Common myeloid progenitor, CD34-positive (primary cell): ENCODE measurements at regions not wholly inside any gene's neighbourhood (a gene's known extent, or its start where the extent isn't known, plus 50 kb on each side); places are given as distances from the start of the nearest gene placed in this dataset.

Experiments
- CTCF ChIA-PET: fragments of 350-600 bp; sonication (Branson Sonifier 250); formaldehyde crosslinking; loops from one replicate; lab custom pipeline; 2021; ENCODE audit warnings: antibody characterized with exemption; lab: Charles Lee
- POLR2A ChIA-PET: fragments of 350-600 bp; sonication (Branson Sonifier 250); formaldehyde crosslinking; loops from one replicate; lab custom pipeline; 2021; ENCODE audit warnings: antibody characterized with exemption; lab: Charles Lee
- DNase-seq, 3 donors: peaks; one replicate each; pipeline versions ENCODE4 v3.0.0 to v3.0.0-alpha.2; 2013
- H3K27ac ChIP-seq, 2 experiments: 1 replicate in 1 of 2; 2 replicates in 1 of 2; pipeline ENCODE4 v1.7.0; 2013; ENCODE audit warnings: inconsistent platforms in 2 of 2, low read length in 2 of 2, mild to moderate bottlenecking in 2 of 2, low read depth in 1 of 2, moderate library complexity in 1 of 2; ENCODE audit not compliant: severe bottlenecking in 2 of 2, insufficient read depth in 1 of 2, poor library complexity in 1 of 2
- H3K27me3 ChIP-seq, 5 experiments: replicated peaks in 2 of 5; 1 replicate in 3 of 5; 2 replicates in 2 of 5; pipeline versions ENCODE4 v1.6.1 to v1.7.0; 2013; ENCODE audit warnings: low read length in 4 of 5, mild to moderate bottlenecking in 2 of 5, moderate library complexity in 2 of 5, inconsistent platforms in 1 of 5; ENCODE audit not compliant: insufficient read depth in 5 of 5, control insufficient read depth in 4 of 5
- H3K36me3 ChIP-seq, 4 experiments: 1 replicate in 2 of 4; 2 replicates in 2 of 4; pipeline versions ENCODE4 v1.6.1 to v1.7.0; 2013; ENCODE audit warnings: low read length in 3 of 4, control low read depth in 1 of 4, mild to moderate bottlenecking in 1 of 4; ENCODE audit not compliant: control insufficient read depth in 4 of 4, insufficient read depth in 4 of 4
- H3K4me1 ChIP-seq, 4 experiments: 1 replicate in 3 of 4; 2 replicates in 1 of 4; pipeline versions ENCODE4 v1.6.1 to v1.7.1; 2013; ENCODE audit warnings: low read length in 3 of 4, mild to moderate bottlenecking in 3 of 4, control low read depth in 1 of 4, inconsistent platforms in 1 of 4, moderate library complexity in 1 of 4; ENCODE audit not compliant: control insufficient read depth in 4 of 4, insufficient read depth in 4 of 4; ENCODE audit errors: control extremely low read depth in 1 of 4
- H3K4me3 ChIP-seq, 7 experiments: 1 replicate in 4 of 7; 2 replicates in 3 of 7; pipeline versions ENCODE4 v1.5.1 to v1.7.0; 2013; ENCODE audit warnings: mild to moderate bottlenecking in 7 of 7, low read length in 6 of 7, moderate library complexity in 6 of 7, inconsistent platforms in 2 of 7, low read depth in 2 of 7, control low read depth in 1 of 7; ENCODE audit not compliant: insufficient read depth in 4 of 7, control insufficient read depth in 1 of 7; ENCODE audit errors: extremely low read depth in 1 of 7
- H3K9me3 ChIP-seq, 5 experiments: 1 replicate in 4 of 5; 2 replicates in 1 of 5; pipeline versions ENCODE4 v1.6.1 to v1.7.1; 2013; ENCODE audit warnings: low read length in 4 of 5, mild to moderate bottlenecking in 2 of 5, inconsistent platforms in 1 of 5, low read depth in 1 of 5, moderate library complexity in 1 of 5; ENCODE audit not compliant: control insufficient read depth in 4 of 5, insufficient read depth in 2 of 5; ENCODE audit errors: control extremely low read depth in 1 of 5
- whole genome bisulfite sequencing: methylation state at CpG from one replicate; pipeline ENCODE4 v1.1.5; 2013; ENCODE audit not compliant: insufficient coverage; 5-methylcytosine and 5-hydroxymethylcytosine counted together

DNA sequence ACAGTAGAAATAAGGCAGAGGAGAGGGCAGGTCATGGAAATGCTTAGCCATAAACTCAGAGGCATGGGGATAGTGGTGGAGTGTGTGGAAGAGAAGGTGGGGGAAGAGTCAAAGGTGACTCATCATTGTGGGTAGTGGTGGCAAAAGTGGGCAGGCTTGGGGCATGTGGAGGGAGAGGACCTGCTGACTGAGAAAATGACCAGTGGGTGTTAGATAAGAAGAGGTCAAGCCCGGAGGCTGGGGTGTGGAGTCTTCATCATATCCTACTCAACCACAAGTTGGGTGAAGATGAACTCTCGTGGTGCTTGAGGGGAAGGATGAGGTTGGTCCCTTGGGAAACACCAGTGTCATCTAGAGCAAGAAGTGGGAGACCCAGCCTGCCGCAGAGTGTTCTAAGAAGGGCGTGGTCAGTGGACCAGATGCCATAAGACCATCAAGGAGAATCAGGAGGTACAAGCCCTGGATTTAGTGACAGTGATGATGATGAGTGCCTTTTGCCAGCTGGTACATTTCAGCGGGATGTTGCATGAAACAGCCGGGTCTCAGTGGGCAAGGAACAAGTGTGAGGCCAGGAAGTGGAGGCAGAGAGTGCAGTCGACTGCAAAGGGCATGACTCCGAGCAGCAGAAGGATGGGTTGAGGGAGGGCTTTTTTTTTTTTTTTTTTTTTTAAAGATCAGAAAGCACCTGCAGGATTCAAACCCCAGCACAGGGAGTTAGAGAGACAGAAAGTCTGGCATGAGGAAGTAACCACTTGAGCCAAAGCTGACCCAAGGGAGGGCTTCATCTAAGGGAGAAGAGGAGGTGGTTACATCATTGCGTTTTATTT lies 122.6 kb upstream of the SPRED2 start:
- H3K9me3 ChIP-seq = no peaks in the 10 kb centered on the region
- H3K36me3 ChIP-seq = no peaks in the 10 kb centered on the region
- H3K4me3 ChIP-seq = no peak overlapping the region
- no peaks in the 10 kb centered on the region for H3K4me1 ChIP-seq
- no peak overlapping the region for H3K27ac ChIP-seq
- CTCF ChIA-PET = interaction anchor here (0.6 to 3.7 kb wide), 6 partner anchors 11 to 297 kb away, joined by 3 to 15 read pairs (median 8); no protein-coding TSS in a partner anchor
- POLR2A ChIA-PET = interaction anchor here (0.6 kb wide), 1 partner anchor 211 kb away, joined by 4 read pairs; no protein-coding TSS in a partner anchor
- DNase-seq = peak in 1 of 3 donors; percentile 24
- H3K27me3 ChIP-seq = no peaks in the 10 kb centered on the region
- whole genome bisulfite sequencing = 80% methylated on average over 8 of the region's 9 CpGs

GRCh38 chr2:65553504-65554074 lies 121.2 kb upstream of the SPRED2 start:
- no peaks in the 10 kb centered on the region for H3K36me3 ChIP-seq
- ChIA-PET CTCF (interaction anchor here (0.6 to 3.7 kb wide), 5 partner anchors 20 to 295 kb away, joined by 3 to 15 read pairs (median 8); no protein-coding TSS in a partner anchor), POLR2A (no interaction called here)
- no peaks in the 10 kb centered on the region for H3K27me3 ChIP-seq
- 70% methylated on average over 4 of the region's 10 CpGs for WGBS
- no peaks in the 10 kb centered on the region for H3K9me3 ChIP-seq
- H3K4me3 ChIP-seq = no peak overlapping the region
- no peaks in the 10 kb centered on the region for H3K4me1 ChIP-seq
- DNase-seq = no peak
- H3K27ac ChIP-seq = no peak overlapping the region

DNA sequence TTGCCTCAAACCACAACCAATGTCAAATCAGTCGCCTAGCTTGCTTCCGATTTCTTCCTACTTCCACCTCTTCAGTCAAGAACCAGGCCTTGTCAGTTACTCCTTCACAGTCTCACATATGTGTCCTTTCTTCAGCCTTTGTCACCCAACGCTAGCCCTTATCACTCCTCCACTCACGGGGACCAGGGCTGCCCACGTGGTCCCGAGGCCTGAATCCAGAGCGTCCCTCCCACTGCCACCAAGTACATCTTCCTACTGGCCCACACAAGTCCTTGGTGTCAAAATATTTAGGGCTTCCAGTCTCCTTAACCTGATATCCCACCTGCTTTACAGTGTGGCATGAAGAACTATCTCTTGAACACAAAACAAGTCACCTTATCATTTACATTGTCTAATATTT lies 119.1 kb upstream of the SPRED2 start:
- DNase-seq = no peak
- ChIA-PET CTCF (interaction anchor here (3.7 kb wide), 1 partner anchor 286 kb away, joined by 15 read pairs; no protein-coding TSS in a partner anchor), POLR2A (no interaction called here)
- no peaks in the 10 kb centered on the region for H3K27me3 ChIP-seq
- H3K9me3 ChIP-seq = no peaks in the 10 kb centered on the region
- H3K4me1 ChIP-seq = no peaks in the 10 kb centered on the region
- H3K27ac ChIP-seq = no peak overlapping the region
- 93% methylated on average over 7 of the region's 7 CpGs for whole genome bisulfite sequencing
- no peak overlapping the region for H3K4me3 ChIP-seq
- no peaks in the 10 kb centered on the region for H3K36me3 ChIP-seq

DNA sequence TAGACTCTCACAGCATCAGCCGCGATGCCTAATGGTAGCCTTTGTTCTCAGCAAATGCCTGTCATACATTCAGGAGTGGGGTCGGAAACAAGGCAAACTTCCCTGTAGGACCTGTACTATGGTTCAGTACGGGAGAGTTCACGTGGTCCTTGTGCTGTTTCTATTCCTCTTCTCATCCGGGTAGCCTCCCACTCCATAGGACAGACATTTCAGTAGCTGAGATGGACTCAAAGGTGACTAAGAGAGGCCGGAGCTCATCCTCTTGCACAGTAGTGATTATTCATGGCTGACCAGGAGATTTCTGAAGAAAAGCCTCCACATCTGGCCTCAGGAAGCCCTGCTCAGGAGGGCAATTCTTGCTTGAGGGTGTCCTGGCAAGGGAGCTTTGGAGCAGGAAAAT lies 117.8 kb upstream of the SPRED2 start:
- DNase-seq = no peak
- 74% methylated on average over 7 of the region's 7 CpGs for WGBS

GRCh38 chr2:65549631-65550030 lies 117.2 kb upstream of the SPRED2 start:
- H3K4me3 ChIP-seq = no peak overlapping the region
- H3K36me3 ChIP-seq = no peaks in the 10 kb centered on the region
- H3K9me3 ChIP-seq = no peaks in the 10 kb centered on the region
- DNase-seq = no peak
- no peak overlapping the region for H3K27ac ChIP-seq
- H3K27me3 ChIP-seq = no peaks in the 10 kb centered on the region
- ChIA-PET POLR2A (no interaction called here), CTCF (interaction anchor here (1.0 to 1.6 kb wide), 3 partner anchors 10 to 286 kb away, joined by 3 to 4 read pairs (median 4); no protein-coding TSS in a partner anchor)
- 100% methylated on average over 3 of the region's 4 CpGs for WGBS
- peaks cover 0 to 2% (median 0%) of the 10 kb centered on the region in 4 experiments for H3K4me1 ChIP-seq

More for the DNA sequence above, 117.8 kb upstream of the SPRED2 start:
- ChIA-PET POLR2A (no interaction called here), CTCF (interaction anchor here (0.9 to 1.6 kb wide), 4 partner anchors 11 to 287 kb away, joined by 3 to 6 read pairs (median 4); no protein-coding TSS in a partner anchor)
- Histone ChIP-seq H3K27me3 (no peaks in the 10 kb centered on the region), H3K27ac (no peak overlapping the region), H3K9me3 (no peaks in the 10 kb centered on the region), H3K4me1 (peaks cover 0 to 2% (median 0%) of the 10 kb centered on the region in 4 experiments), H3K4me3 (no peak overlapping the region), H3K36me3 (no peaks in the 10 kb centered on the region)

GRCh38 chr2:65549257-65549627 lies 116.8 kb upstream of the SPRED2 start:
- Histone ChIP-seq H3K4me1 (peaks cover 0 to 2% (median 0%) of the 10 kb centered on the region in 4 experiments), H3K36me3 (no peaks in the 10 kb centered on the region), H3K27ac (no peak overlapping the region), H3K4me3 (no peak overlapping the region), H3K27me3 (no peaks in the 10 kb centered on the region), H3K9me3 (no peaks in the 10 kb centered on the region)
- ChIA-PET POLR2A (no interaction called here), CTCF (interaction anchor here (1.1 to 1.6 kb wide), 2 partner anchors 10 to 14 kb away, joined by 4 read pairs; no protein-coding TSS in a partner anchor)
- WGBS = 100% methylated on average over 1 of the region's 3 CpGs
- DNase-seq = no peak
